ENCODE measurements at regions not wholly inside any gene's neighbourhood (a gene's known extent, or its start where the extent isn't known, plus 50 kb on each side); places are given as distances from the start of the nearest gene placed in this dataset.

- TF ChIP-seq CTCF (IDR thresholded peaks at IDR 0.05; ENCODE audit: insufficient read depth, low read length, poor library complexity, severe bottlenecking) (no peak), EZH2phosphoT487 (conservative IDR thresholded peaks at IDR 0.05; ENCODE audit: low read length) (no peak)
Observed at GRCh38 chr5:89230178-89230577, 347.2 kb upstream of the MEF2C start.

Data from SU-DHL-6 (cell line).